HepG2 (cell line): ENCODE measurements at regions not wholly inside any gene's neighbourhood (a gene's known extent, or its start where the extent isn't known, plus 50 kb on each side); places are given as distances from the start of the nearest gene placed in this dataset.
"Not testable (repeated sequence)": the region's sequence is repeated elsewhere in the genome, so short reads cannot be mapped to it uniquely, and the experiment has no call there.

Experiments
- ATAC-seq: fragments of 200-7000 bp; cut with Tn5 transposase; 3 replicates; pipeline ENCODE4 v1.9.1; 2020; ENCODE audit warnings: mild to moderate bottlenecking, moderate library complexity
- BruUV-seq: library from RNA; stranded (reverse); fragments of 400-500 nt; replicated peaks from 2 replicates; lab custom pipeline; 2021; lab: Mats Ljungman, UMichigan
- CTCF ChIA-PET: fragments of 300-600 bp; formaldehyde crosslinking; extraction: SDS; loops from one replicate; lab custom pipeline; 2021; ENCODE audit warnings: low total read pairs, inconsistent platforms, low intra/inter-chr PET ratio; lab: Yijun Ruan, JAX
- POLR2A ChIA-PET: fragments of 350-600 bp; sonication (Branson Sonifier 250); formaldehyde crosslinking; loops from one replicate; lab custom pipeline; 2020; ENCODE audit warnings: antibody characterized with exemption, inconsistent platforms; lab: Yijun Ruan, JAX
- DNase-seq: peaks from one replicate; pipeline ENCODE4 v3.0.0-alpha.2; 2015; ENCODE audit warnings: low spot score
- FAIRE-seq: peaks from 3 replicates; lab custom pipeline; 2011; peaks lifted over from hg19 to GRCh38; lab: Jason Lieb, UNC
- H2AFZ ChIP-seq: one replicate; pipeline ENCODE4 v1.6.1; 2011; ENCODE audit warnings: low read length, inconsistent platforms
- H3K27ac ChIP-seq: fragments of 300-600 bp; 3 replicates; pipeline ENCODE4 v1.8.0; 2011; ENCODE audit warnings: mixed run types, mild to moderate bottlenecking, mixed read lengths, low read length, inconsistent platforms; ENCODE audit not compliant: insufficient read depth; ENCODE audit errors: extremely low read length
- H3K27me3 ChIP-seq, 2 experiments: fragments of 200-600 bp in 1 of 2; 2 replicates in 1 of 2; 3 replicates in 1 of 2; pipeline versions ENCODE4 v1.6.0 to v1.8.0; 2011; ENCODE audit warnings: low read length in 2 of 2, mild to moderate bottlenecking in 2 of 2, moderate library complexity in 2 of 2, inconsistent platforms in 1 of 2; ENCODE audit not compliant: insufficient read depth in 2 of 2, control insufficient read depth in 1 of 2
- H3K36me3 ChIP-seq, 2 experiments: fragments of 200-600 bp in 1 of 2; replicated peaks in 1 of 2; 2 replicates in 1 of 2; 3 replicates in 1 of 2; pipeline versions ENCODE4 v1.5.1 to v1.8.0; 2011; ENCODE audit warnings: low read length in 2 of 2, inconsistent platforms in 1 of 2; ENCODE audit not compliant: insufficient read depth in 2 of 2, control insufficient read depth in 1 of 2
- H3K4me1 ChIP-seq: 2 replicates; pipeline ENCODE4 v1.5.1; 2012; ENCODE audit warnings: low read length, inconsistent platforms; ENCODE audit not compliant: insufficient read depth
- H3K4me2 ChIP-seq: 2 replicates; pipeline ENCODE4 v1.6.0; 2011; ENCODE audit warnings: low read depth, low read length, inconsistent platforms
- H3K4me3 ChIP-seq, 3 experiments: fragments of 200-600 bp in 1 of 3; sonication (generic), shearing (Covaris generic) in 1 of 3; replicated peaks in 1 of 3; 2 replicates each; pipeline ENCODE4 v1.5.1; 2011 to 2016; ENCODE audit warnings: low read length in 3 of 3, inconsistent platforms in 2 of 3, low read depth in 2 of 3, mild to moderate bottlenecking in 2 of 3, control low read depth in 1 of 3, mixed read lengths in 1 of 3; ENCODE audit not compliant: insufficient read depth in 1 of 3
- H3K79me2 ChIP-seq: one replicate; pipeline ENCODE4 v1.6.1; 2011; ENCODE audit warnings: low read length, inconsistent platforms; ENCODE audit not compliant: insufficient read depth
- H3K9ac ChIP-seq: 2 replicates; pipeline ENCODE4 v1.6.0; 2011; ENCODE audit warnings: mild to moderate bottlenecking, low read depth, low read length, inconsistent platforms; ENCODE audit not compliant: insufficient read depth
- H3K9me3 ChIP-seq: 2 replicates; pipeline ENCODE4 v1.5.1; 2012; ENCODE audit warnings: mild to moderate bottlenecking, low read length
- H4K20me1 ChIP-seq: 2 replicates; pipeline ENCODE4 v1.6.0; 2011; ENCODE audit warnings: inconsistent platforms, mild to moderate bottlenecking, low read length, moderate library complexity; ENCODE audit not compliant: insufficient read depth
- CHCHD3 ChIP-seq: sonication (generic); formaldehyde crosslinking; IDR thresholded peaks from 2 replicates; pipeline ENCODE4 v1.8.0; 2022; ENCODE audit warnings: mild to moderate bottlenecking, missing genetic modification reagents, moderate library complexity
- KIAA2018 ChIP-seq: sonication (generic); formaldehyde crosslinking; IDR thresholded peaks from 2 replicates; pipeline ENCODE4 v1.5.0; 2020; ENCODE audit warnings: mild to moderate bottlenecking, missing genetic modification reagents, borderline replicate concordance
- KMT2B ChIP-seq: IDR thresholded peaks from 2 replicates; pipeline ENCODE4 v1.6.1; 2016; ENCODE audit warnings: missing genetic modification reagents, missing compliant biosample characterization
- WGBS: methylation state at CpG from one replicate; pipeline ENCODE4 v1.1.6; 2017; ENCODE audit warnings: low lambda C conversion rate; 5-methylcytosine and 5-hydroxymethylcytosine counted together
- in situ Hi-C: cut with HindIII; loops from 2 replicates; pipeline ENCODE4 v1.10.0; 2017; ENCODE audit warnings: low pct_unique_long_range_greater_than_20kb; ENCODE audit not compliant: extremely low pct_ligation_motif_present
- intact Hi-C: fragments of 100-400 bp; cut with micrococcal nuclease; formaldehyde crosslinking; loops from one replicate; pipeline ENCODE4 v1.10.0; 2022; ENCODE audit not compliant: unreplicated experiment

GRCh38 chr5:114148253-114148652 is 213.6 kb upstream of the KCNN2 start (continued):
- TF ChIP-seq CHCHD3: no peak

GRCh38 chr5:114148728-114149127 is 213.1 kb upstream of the KCNN2 start:
- ATAC-seq, DNase-seq, POLR2A ChIA-PET, H3K36me3 ChIP-seq, in situ Hi-C loops, H3K27ac ChIP-seq, BruUV-seq, H3K4me3 ChIP-seq, H3K79me2 ChIP-seq, H3K4me1 ChIP-seq, FAIRE-seq, H3K9ac ChIP-seq, H4K20me1 ChIP-seq, CTCF ChIA-PET, H3K27me3 ChIP-seq, intact Hi-C loops, H2AFZ ChIP-seq, H3K4me2 ChIP-seq: not testable (repeated sequence)
- H3K9me3 ChIP-seq: peaks cover 35% of the 10 kb centered on the region
- WGBS: 26% methylated on average over 3 of the region's 3 CpGs

- no peak for FAIRE-seq
- 2% methylated on average over 8 of the region's 8 CpGs for WGBS
- no TSS peak for BruUV-seq
- peaks cover 39% of the 10 kb centered on the region for H3K9me3 ChIP-seq
- H2AFZ ChIP-seq: no peak overlapping the region
- no peak overlapping the region for H3K4me3 ChIP-seq
- H4K20me1 ChIP-seq: no peaks in the 10 kb centered on the region
- H3K27me3 ChIP-seq: no peaks in the 10 kb centered on the region
- no peak overlapping the region for H3K9ac ChIP-seq
- no peak overlapping the region for H3K4me2 ChIP-seq
- H3K79me2 ChIP-seq: no peaks in the 10 kb centered on the region
- DNase-seq: no peak
- H3K36me3 ChIP-seq: no peaks in the 10 kb centered on the region
- no peak for ATAC-seq
- intact Hi-C loops (no loop called here), in situ Hi-C loops (no loop called here)
- no peaks in the 10 kb centered on the region for H3K4me1 ChIP-seq
- ChIA-PET POLR2A (no interaction called here), CTCF (no interaction called here)
- H3K27ac ChIP-seq: no peak overlapping the region
- no peak for TF ChIP-seq KIAA2018 (CRISPR knock-in tag)
- no peak for TF ChIP-seq KMT2B (CRISPR knock-in tag)
Measured at GRCh38 chr5:114152656-114153360, 209.1 kb upstream of the KCNN2 start.
